ENCODE measurements at regions not wholly inside any gene's neighbourhood (a gene's known extent, or its start where the extent isn't known, plus 50 kb on each side); places are given as distances from the start of the nearest gene placed in this dataset.

- DNase-seq (ENCODE audit: low read depth), result no peak
Measured at GRCh38 chr18:77906103-77906892, 656.6 kb downstream of the GALR1 start.

GRCh38 chr18:77910347-77910746 lies 660.7 kb downstream of the GALR1 start:
- no peak for DNase-seq (ENCODE audit: low read depth)

- no peak for DNase-seq (ENCODE audit: low read depth)
Measured at GRCh38 chr18:77911971-77912605, 662.4 kb downstream of the GALR1 start.

GRCh38 chr18:77918730-77919129 lies 669.1 kb downstream of the GALR1 start:
- no peak for DNase-seq (ENCODE audit: low read depth)

- peak; percentile 30 for DNase-seq (ENCODE audit: low read depth)
Measured at GRCh38 chr18:77919923-77920322, 670.3 kb downstream of the GALR1 start.

- DNase-seq (ENCODE audit: low read depth), result no peak
Measured at GRCh38 chr18:77935342-77935741, 685.7 kb downstream of the GALR1 start.

GRCh38 chr18:77940566-77940965 lies 690.9 kb downstream of the GALR1 start:
- no peak for DNase-seq (ENCODE audit: low read depth)

- DNase-seq (ENCODE audit: low read depth), result no peak
Measured at GRCh38 chr18:77944533-77944932, 694.9 kb downstream of the GALR1 start.

GRCh38 chr18:77948567-77948966 lies 698.9 kb downstream of the GALR1 start:
- DNase-seq (ENCODE audit: low read depth), result peak; percentile 41

GRCh38 chr18:77949355-77949973 lies 699.8 kb downstream of the GALR1 start:
- DNase-seq (ENCODE audit: low read depth), result no peak

GRCh38 chr18:77959248-77959647 lies 709.6 kb downstream of the GALR1 start:
- no peak for DNase-seq (ENCODE audit: low read depth)

GRCh38 chr18:77960791-77961410 lies 711.3 kb downstream of the GALR1 start:
- DNase-seq (ENCODE audit: low read depth), result no peak

GRCh38 chr18:77967071-77967470 lies 717.4 kb downstream of the GALR1 start:
- no peak for DNase-seq (ENCODE audit: low read depth)

- DNase-seq (ENCODE audit: low read depth), result no peak
Measured at GRCh38 chr18:77967791-77968190, 718.1 kb downstream of the GALR1 start.

GRCh38 chr18:77969972-77970371 lies 720.3 kb downstream of the GALR1 start:
- DNase-seq (ENCODE audit: low read depth), result no peak

- peak; percentile 58 for DNase-seq (ENCODE audit: low read depth)
Measured at GRCh38 chr18:77970814-77971213, 721.2 kb downstream of the GALR1 start.

- DNase-seq (ENCODE audit: low read depth), result no peak
Measured at GRCh38 chr18:77973745-77974144, 724.1 kb downstream of the GALR1 start.

GRCh38 chr18:77974329-77974728 lies 724.7 kb downstream of the GALR1 start:
- DNase-seq (ENCODE audit: low read depth), result no peak

- DNase-seq (ENCODE audit: low read depth), result no peak
Measured at GRCh38 chr18:77977331-77977730, 727.7 kb downstream of the GALR1 start.

- no peak for DNase-seq (ENCODE audit: low read depth)
Measured at GRCh38 chr18:77980275-77980674, 730.6 kb downstream of the GALR1 start.

GRCh38 chr18:77981874-77982273 lies 732.2 kb downstream of the GALR1 start:
- DNase-seq (ENCODE audit: low read depth), result no peak

GRCh38 chr18:77983270-77983669 lies 733.6 kb downstream of the GALR1 start:
- no peak for DNase-seq (ENCODE audit: low read depth)

- no peak for DNase-seq (ENCODE audit: low read depth)
Measured at GRCh38 chr18:77984178-77984577, 734.5 kb downstream of the GALR1 start.

All from Daoy (cell line).